T-helper 2 cell treated with Interferon-gamma antibody and Interleukin-4, amounts not matched to agents 100 ng/mL and 5 ng/mL, for 36 hours (primary cell): ENCODE measurements at regions not wholly inside any gene's neighbourhood (a gene's known extent, or its start where the extent isn't known, plus 50 kb on each side); places are given as distances from the start of the nearest gene placed in this dataset.
"Not testable (repeated sequence)": the region's sequence is repeated elsewhere in the genome, so short reads cannot be mapped to it uniquely, and the experiment has no call there.

Experiments used
- intact Hi-C: fragments of 100-400 bp; cut with micrococcal nuclease; formaldehyde crosslinking; loops from one replicate; pipeline ENCODE4 v1.15.1; 2023

DNA sequence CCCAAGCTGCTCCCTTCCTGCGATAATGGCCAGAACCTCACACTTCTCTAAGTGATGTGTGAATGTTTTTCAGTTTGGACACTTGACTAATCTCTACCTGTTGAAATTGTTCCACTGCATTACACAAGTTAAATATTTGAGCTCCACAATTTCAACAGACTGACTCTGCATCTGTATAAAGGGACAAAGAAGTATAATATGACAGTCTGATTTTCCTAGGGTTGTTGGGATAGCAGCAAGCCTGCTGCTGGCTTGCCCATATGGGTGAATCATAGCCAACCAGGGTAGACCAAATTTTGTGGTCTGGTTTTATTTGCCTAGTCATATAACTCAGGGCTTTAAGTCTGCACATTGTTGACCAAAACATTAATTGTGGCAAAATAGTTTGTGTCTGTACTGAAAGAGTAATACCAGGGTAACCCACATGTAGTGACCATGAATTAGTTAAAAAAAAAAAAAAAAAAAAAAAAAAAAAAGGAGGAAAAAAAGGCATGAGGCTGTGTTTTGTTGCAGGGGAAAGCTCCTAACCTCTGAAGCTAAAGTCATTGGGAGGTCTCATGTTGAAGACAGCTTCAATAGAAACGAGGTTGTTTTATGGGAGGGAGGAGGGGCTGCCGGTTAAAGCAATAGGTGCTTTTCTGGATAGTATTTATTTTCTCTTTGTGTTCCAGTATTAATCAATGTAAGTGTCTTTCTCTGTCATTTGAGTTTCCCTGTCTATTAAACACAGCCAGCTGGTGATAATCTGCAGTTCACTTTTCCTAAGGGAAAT is 534.2 kb downstream of the RAB28 start:
- intact Hi-C loops, result no loop called here

DNA sequence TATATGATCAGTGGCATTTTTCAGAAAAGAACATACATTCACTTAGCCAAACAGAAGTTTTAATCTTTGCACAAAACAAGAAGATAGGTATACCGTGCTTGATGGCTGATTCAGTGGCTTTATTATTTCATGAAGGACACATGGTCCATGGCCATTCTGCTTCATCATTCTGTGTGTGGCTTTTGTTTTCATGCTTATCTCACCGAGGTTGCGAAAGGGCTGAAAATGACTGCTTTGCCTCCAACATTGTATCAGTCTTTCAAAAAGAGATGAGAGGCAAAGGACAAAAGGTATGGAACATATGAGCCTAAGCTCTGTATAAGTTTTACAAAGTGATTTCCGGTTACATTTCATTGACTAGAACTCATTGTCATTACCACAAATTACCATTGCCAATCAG is 541.1 kb downstream of the RAB28 start:
- intact Hi-C loops, result no loop called here

DNA sequence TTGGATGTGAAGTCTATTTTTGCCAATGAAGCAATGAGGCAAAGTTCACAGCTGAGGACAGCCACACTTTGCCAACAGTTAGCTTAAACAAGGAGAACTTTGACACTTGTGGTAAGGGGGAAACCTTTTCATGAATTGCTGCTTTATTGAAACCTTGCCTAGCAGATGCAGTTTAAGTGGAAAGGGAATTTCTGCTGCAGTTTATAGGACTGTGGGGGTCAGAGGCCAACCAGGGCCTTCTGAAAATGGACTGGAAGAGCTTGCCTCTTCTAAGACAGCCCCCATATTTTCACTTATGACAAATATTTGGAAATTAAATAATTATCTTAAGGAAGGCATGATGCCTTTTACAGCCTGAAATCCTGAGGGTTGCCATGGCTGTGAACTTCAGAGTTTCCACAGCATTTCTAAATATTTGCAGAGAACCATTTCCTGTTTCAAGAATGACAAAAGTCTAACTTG is 550.3 kb downstream of the RAB28 start:
- intact Hi-C loops, result no loop called here

DNA sequence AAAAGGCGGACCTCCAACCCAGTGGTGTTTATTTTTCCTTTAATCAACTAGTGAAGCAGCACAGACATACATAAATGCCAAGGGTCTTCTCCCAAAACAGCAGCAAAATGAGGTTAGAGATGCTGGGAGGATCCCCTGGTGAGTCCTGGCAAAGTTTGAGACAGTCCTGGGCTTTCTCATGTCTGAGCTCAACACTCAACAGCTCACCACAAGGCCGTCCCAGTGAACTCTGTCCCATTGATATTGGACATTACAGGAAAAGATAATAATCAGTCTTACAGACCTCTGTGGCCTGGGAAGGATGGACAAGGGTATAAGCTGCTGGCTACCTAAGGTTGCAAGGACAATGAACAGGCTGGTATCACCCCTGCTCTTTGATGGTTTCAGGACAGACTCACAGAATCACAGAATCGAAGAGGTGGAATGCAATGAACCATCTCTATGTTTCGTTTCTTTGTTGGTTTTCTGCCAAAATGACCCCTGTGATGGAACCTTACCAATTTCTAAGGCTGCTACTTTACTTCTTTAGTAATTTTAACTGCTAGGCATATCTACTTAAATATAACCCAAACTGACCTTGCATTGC is 551.8 kb downstream of the RAB28 start:
- intact Hi-C loops, result no loop called here

DNA sequence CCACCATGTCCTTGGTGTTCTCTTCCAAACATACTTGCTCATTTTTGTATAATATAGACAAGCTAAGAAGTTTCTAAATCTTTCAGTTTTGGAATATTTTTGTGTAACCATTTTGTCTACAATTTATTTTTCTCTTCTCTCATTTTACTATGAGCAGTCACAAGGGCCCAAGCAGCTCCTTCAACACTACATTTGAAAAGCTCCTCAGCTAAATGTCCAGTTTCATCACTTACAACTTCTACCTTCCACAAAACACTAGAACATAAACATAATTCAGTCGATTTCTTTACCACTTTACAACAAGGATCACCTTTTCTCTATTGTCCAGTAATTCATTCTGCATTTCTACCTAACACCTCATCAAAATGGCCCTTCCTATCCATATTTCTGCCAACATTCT is 554.4 kb downstream of the RAB28 start:
- intact Hi-C loops, result no loop called here

DNA sequence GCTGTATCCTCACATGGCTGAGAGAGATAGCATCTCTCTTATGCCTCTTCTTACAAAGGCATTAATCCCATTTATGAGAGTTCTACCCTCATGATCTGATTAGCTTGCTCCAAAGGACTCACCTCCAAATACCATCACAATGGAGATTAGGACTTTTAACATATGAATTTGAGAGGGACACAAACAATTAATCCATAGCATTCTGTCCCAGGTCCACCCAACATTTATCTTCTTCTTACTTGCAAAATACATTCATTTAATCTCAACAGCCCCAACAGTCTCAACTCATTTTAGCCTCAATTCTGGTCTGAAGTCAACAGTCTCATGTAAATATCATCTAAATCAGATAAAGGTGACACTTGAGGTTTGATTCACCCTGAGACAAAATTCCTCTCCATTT is 555.4 kb downstream of the RAB28 start:
- intact Hi-C loops, result no loop called here

DNA sequence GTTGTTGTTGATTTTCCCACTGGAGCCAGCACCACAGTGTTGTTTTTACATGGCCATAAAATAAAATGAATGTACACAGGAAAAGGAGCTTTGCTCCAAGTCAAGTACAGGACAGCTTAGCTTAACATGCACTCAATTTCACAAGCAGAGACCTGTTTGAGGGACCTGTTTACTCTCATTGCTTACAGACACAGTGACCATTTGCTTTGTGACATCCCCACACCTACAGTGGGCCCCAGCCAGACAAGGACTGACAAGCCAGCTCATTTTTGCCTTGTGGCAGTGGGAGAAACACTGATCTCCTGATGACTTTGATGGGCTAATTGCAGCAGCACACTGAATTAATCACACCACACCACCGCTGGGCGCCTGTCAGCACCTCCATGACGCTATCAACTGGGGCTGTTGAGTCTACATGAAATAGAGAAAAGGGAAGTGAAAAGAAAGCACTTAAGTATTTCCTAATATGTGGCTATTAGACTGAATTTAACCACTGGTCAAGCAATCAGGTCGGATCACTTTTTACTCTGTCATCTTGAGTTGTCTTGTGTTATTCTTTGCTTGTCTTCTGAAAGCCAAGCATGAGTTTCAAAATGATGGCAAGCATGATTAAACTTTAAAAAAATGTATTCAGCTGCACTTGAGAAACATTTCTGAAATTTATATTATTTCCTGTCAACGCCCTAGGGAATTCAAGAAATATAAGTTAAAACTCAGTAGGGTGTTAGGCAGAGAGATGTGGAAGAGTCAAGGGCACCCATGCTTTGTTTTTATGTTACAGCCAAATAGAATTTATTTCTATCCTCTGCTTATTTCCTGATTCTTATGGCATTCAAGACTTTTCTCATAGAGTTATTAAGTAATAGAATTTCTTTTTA is 557.7 kb downstream of the RAB28 start:
- intact Hi-C loops, result no loop called here

DNA sequence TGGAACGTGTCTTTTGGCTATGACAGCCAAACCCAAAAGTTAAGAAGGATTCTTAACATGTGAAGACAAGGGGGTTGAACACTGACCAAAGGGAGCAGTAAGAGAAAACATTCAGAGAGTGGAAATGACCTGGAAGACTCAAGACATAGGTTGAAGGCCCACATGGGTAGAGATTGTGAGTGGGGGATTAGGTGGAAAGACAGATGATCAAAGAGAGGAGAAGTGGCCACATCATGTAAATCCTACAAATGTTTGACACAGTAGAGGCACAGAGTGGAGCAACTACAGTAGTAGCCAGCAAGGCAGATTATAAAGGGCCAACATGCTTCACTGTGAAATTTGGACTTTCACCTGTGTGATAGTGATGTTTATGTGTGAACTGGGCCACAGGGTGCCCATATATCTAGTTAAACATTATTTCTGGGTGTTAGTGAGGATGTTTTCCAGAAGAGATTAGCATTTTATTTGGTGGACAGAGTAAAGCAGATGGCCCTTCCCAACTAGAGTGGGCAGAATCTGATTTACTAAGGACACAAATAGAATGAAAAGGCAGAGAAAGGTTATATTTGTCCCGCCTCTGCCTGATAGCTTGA is 559.3 kb downstream of the RAB28 start:
- intact Hi-C loops, result no loop called here

DNA sequence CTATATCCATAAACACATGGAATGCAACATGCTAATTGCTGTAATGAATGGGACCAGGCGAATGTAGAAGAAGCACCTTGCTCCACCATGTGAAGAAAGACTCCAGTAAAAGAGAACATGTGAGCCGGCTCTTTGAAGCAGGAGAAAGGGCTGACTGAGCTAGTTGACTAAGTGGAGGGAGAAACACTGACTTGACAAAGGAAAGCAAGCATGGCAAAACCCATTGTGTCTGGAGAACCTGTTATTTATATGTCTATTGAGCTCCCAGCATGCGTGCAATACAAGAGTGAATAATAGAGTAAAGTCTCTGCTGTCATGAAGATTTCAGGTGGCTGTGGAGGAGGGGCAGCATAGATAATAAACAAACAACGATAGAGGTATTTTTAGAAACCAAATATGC is 559.9 kb downstream of the RAB28 start:
- intact Hi-C loops, result no loop called here

DNA sequence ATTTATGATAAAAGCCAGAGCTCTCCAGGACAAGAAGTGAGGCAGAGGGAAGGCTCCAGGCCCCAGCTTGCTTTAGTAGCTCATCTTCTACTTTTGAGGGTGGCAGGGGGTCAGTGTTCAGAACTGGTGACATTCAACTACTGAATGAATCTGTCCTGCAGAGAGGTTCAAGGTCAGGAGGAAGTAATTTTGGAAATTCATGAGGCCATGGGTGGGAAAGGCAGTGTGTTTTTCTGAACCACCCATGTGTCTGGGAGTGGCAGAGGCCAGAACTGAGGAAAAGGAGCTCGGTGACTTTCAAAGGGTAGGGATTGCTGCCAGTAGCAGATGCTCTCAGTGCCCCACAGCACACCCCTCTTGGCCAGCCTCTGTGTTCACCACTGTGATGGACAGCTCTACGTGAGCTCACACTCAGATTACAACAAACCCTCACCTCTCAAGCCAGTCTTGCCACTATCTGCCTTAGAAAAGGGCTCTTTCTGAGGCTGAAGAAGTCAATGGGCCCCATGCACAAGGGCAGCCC is 571.2 kb downstream of the RAB28 start:
- intact Hi-C loops, result no loop called here

DNA sequence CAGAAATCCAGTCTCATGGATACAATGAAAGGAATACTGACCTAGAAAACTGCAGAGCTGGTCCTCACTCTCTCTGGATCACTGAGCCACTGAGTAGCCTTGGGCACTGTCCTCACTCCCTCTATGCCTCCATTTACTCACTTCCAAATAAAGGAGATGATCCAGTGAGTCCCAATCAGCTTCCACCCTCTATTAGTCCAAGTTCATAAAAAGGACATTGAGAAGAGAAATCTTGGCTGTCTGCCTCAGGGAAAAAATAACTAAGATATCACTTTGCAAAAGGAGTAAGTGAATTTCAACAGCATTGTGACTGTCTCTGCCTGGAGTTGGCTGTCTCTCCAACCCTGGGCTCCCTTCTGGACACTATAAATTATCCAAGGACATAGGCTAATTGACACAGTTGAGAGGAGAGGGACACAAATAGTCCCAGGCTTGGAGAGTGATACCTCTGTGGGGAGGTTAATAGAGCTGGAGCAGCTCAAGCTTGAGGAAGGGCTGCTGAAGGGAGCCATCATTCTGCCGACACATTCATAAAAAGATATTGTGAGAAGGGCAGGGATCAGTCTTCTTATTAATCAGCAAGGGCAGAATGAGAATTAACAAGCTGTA is 572.3 kb downstream of the RAB28 start:
- intact Hi-C loops, result no loop called here

DNA sequence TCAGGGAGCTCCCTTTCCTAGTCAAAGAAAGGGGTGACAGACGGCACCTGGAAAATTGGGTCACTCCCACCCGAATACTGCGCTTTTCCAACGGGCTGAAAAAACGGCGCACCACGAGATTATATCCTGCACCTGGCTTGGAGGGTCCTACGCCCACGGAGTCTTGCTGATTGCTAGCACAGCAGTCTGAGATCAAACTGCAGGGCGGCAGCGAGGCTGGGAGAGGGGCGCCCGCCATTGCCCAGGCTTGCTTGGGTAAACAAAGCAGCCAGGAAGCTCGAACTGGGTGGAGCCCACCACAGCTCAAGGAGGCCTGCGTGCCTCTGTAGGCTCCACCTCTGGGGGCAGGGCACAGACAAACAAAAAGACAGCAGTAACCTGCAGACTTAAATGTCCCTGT is 580.5 kb downstream of the RAB28 start:
- intact Hi-C loops, result not testable (repeated sequence)

DNA sequence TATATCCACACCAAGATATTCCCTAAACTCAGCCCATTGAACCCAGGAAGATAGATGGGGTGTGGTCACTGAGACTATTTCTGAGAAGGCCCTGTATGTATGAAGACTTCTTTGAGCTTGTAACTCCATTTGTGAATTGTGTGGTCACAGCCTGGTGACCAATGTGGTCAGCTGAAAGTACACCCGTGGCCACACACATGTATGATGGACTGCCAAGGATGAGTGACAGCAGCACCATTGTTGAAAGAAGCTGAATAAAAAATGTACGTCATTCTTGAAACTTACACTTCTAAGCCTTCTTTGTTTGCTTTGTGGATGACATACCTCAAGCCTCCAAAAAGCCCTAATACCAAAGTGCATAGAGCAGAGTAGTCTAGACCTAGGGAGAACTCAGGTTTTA is 581.4 kb downstream of the RAB28 start:
- intact Hi-C loops, result no loop called here

DNA sequence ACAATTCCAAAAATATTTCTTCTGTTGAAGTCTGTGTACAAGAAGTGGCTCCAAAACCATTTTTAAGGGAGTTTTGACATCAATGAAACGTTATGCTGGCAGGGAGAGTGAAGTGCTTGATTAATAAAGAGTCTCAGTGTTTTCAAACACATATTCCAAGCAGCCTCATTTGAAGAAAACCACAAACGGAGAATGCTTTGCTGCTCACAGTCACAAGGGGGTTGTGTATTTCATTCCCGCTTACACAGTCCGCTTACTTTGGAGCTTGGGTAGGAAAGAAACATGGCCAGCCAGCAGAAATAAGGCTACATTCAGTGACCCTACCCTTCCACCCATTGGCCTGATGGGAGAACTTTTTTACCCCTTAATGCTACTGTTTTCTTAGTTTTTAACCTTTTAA is 586.2 kb downstream of the RAB28 start:
- intact Hi-C loops, result no loop called here

DNA sequence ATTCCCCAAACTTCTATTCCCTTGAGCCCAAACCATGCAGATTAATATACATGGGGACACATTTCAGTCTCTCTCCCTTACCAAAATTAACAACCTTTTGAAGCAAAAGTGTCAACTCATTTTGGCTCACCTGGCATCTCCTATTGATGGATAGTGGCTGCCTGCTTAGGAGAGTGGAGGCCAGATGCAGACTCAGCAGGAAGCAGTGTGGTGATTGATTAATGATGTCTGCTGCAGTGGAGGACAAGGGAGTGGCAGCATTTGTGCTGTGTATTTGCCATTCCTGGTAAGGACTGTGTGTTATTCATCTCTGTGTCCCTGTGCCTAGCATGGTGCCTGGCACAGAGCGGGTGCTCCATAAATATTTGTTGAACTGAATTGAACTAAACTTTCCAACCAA is 590.1 kb downstream of the RAB28 start:
- intact Hi-C loops, result no loop called here

DNA sequence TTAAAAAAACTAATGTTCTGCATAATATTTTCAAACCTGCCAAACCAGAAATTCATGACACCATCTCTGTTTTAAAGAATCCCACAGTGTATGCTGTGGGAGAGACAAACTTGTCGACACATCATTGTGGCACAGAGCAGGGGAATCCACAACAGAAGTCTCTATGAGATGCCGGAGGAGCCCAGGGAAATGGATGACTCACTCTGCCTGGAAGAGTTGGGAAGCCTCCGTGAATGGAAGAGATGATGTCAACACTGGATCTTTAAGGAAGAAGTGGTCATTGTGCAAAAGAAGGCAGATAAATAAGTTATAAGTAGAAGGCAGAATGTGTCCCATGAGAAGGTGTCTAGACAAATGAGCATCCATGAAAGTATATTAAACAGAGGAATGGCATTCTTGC is 595.1 kb downstream of the RAB28 start:
- intact Hi-C loops, result no loop called here

DNA sequence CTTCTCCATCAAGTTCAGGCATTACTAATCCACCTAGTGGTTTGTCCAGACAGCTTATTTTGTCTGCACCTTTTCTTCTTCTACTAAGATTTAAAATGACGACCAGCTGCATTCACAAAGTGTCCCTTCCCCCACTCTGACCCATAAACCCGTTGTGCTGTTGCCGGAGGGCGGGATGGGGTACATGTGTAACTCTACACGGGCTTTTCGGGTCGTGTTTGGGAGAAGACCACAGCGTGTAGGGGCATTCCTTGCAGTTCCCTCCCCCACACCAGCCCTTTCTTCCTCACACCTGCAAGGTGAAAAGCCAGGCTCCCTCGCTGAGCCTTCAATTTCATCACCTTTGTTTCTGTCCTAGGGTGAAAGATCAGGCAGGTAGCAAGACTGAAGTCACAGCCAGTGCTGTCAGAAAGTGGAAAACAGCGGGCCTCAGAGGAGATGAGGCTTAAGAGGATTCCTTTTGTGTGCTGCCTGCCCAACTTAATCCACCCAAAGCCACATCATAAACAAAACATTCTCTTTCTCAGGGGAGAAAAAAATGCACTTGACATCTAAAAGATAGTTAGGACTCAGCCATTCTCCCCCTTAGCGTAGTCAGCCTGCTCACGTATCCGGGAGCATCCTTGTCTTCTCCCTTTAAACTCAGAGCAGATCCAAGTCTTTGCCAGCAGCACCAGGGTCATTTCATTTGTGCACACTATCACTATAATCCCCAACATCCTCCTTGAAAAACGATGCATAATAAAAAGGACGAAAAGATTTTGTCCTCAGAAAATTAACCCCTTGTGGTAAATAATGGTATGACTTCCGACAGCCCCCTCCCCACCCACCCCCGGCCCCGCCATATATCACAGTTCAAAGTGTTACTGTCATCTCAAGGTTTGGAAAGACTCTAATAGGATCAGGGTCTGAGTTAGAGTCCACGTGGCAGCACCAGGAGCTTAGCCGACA is 599.0 kb downstream of the RAB28 start:
- intact Hi-C loops, result no loop called here

DNA sequence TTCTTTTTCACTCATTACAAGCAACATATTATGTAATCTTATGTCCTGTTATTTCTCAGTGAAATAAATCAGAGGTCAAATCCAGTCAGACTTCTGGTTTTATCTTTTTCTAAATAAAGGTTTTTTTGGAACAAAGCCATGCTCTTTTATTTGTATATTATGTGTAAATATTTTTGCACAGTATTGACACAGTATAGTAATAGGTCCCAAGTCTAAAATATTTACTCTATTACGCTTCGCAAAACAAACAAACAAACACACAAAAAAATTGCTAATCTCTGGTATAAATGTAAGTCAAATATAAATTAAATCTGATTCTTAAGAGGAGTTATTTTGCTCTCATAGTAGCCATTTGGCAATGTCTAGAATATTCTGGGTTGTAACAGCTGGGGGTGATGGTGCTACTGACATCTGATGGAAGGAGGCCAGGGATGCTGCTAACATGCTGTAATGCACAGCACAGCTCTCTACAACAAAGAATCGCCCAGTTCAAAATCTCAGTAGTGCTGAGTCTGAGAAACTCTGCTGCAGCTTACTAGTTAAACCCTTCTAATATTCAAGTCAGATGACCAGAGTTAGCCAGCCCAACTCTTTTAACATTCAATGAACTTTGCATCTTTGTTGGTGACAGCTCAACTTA is 602.1 kb downstream of the RAB28 start:
- intact Hi-C loops, result no loop called here

DNA sequence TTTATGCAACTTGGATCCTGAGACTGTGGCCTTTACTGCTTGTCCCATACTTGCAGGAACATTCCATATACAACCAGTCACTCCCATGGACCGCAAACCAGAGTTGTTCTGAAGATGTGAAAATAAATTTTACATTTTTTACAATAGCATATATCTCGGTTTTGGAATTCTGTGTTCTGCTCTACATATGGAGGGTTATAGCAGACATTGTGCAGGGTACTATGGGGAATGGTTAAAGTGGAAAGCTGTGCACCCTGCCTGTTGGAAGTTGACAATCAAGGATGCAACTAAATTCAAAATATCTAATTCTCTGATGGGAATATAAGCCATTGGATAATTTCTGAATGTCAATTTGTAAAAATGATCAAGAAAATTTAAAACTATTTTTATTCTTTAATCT is 603.3 kb downstream of the RAB28 start:
- intact Hi-C loops, result no loop called here

DNA sequence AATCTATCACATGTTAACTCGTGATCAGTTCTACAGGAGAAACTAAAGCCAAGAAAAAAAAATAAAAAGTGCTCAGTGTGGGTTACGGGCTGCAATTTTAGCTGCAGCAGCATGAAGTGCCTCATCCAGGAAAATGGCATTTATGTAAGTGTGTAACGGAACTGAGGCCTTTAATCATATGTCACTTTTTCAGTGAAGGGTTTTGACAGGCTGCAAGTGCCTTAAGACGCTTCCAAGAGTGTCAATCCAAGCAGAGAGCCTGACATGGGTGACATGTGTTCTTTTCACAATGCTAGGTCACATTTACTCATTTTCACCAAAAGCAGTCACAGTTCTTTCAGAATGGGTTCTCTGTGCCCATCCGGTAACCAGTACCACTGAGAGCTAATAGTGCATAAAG is 604.6 kb downstream of the RAB28 start:
- intact Hi-C loops, result no loop called here
